Mesenchymal stem cell (in vitro differentiated cells and primary cell): ENCODE measurements at regions not wholly inside any gene's neighbourhood (a gene's known extent, or its start where the extent isn't known, plus 50 kb on each side); places are given as distances from the start of the nearest gene placed in this dataset.

ENCODE experiments used
- DNase-seq: peaks from one replicate; pipeline ENCODE4 v3.0.0-alpha.2; 2013
- H2AFZ ChIP-seq: one replicate; pipeline ENCODE4 v1.6.1; 2013; ENCODE audit warnings: low read depth, mild to moderate bottlenecking, control low read depth, inconsistent platforms, low read length, moderate library complexity
- H2AK5ac ChIP-seq: 2 replicates; pipeline ENCODE4 v1.6.1; 2013; ENCODE audit warnings: low read length, moderate library complexity, mild to moderate bottlenecking, inconsistent platforms; ENCODE audit not compliant: severe bottlenecking
- H2BK120ac ChIP-seq: one replicate; pipeline ENCODE4 v1.6.1; 2013; ENCODE audit warnings: low read depth, mild to moderate bottlenecking, inconsistent platforms, low read length, moderate library complexity
- H2BK12ac ChIP-seq, 2 experiments: one replicate each; pipeline ENCODE4 v1.6.1; 2013; ENCODE audit warnings: inconsistent platforms in 2 of 2, low read length in 2 of 2, mild to moderate bottlenecking in 2 of 2, moderate library complexity in 2 of 2, control low read depth in 1 of 2
- H2BK15ac ChIP-seq: one replicate; pipeline ENCODE4 v1.6.1; 2013; ENCODE audit warnings: mild to moderate bottlenecking, low read depth, inconsistent platforms; ENCODE audit not compliant: poor library complexity, severe bottlenecking
- H2BK5ac ChIP-seq: 2 replicates; pipeline ENCODE4 v1.6.1; 2013; ENCODE audit warnings: low read depth, mild to moderate bottlenecking, low read length, control low read depth, inconsistent platforms; ENCODE audit not compliant: poor library complexity, severe bottlenecking
- H3K14ac ChIP-seq, 2 experiments: one replicate each; pipeline ENCODE4 v1.6.1; 2013; ENCODE audit warnings: inconsistent platforms in 2 of 2, low read length in 2 of 2, control low read depth in 1 of 2, mild to moderate bottlenecking in 1 of 2, moderate library complexity in 1 of 2
- H3K18ac ChIP-seq, 2 experiments: one replicate each; pipeline ENCODE4 v1.6.1; 2013; ENCODE audit warnings: inconsistent platforms in 2 of 2, low read length in 2 of 2, control low read depth in 1 of 2, low read depth in 1 of 2, mild to moderate bottlenecking in 1 of 2
- H3K23ac ChIP-seq, 2 experiments: one replicate each; pipeline ENCODE4 v1.6.1; 2013; ENCODE audit warnings: inconsistent platforms in 2 of 2, low read length in 2 of 2, mild to moderate bottlenecking in 2 of 2, moderate library complexity in 2 of 2, control low read depth in 1 of 2
- H3K27ac ChIP-seq: 2 replicates; pipeline ENCODE4 v1.5.1; 2013; ENCODE audit warnings: mild to moderate bottlenecking, moderate library complexity, low read length, control low read depth, inconsistent platforms; ENCODE audit not compliant: poor library complexity, severe bottlenecking
- H3K27me3 ChIP-seq, 2 experiments: 2 replicates each; pipeline versions ENCODE4 v1.6.1 to v1.7.0; 2013; ENCODE audit warnings: low read length in 2 of 2, mild to moderate bottlenecking in 2 of 2, moderate library complexity in 2 of 2, control low read depth in 1 of 2, inconsistent platforms in 1 of 2; ENCODE audit not compliant: control insufficient read depth in 1 of 2, insufficient read depth in 1 of 2
- H3K36me3 ChIP-seq, 2 experiments: 2 replicates each; pipeline versions ENCODE4 v1.6.1 to v1.7.0; 2013; ENCODE audit warnings: low read length in 2 of 2, control low read depth in 1 of 2, inconsistent platforms in 1 of 2, low read depth in 1 of 2, mild to moderate bottlenecking in 1 of 2; ENCODE audit not compliant: insufficient read depth in 2 of 2, control insufficient read depth in 1 of 2
- H3K4ac ChIP-seq, 2 experiments: one replicate each; pipeline ENCODE4 v1.6.1; 2013; ENCODE audit warnings: inconsistent platforms in 2 of 2, low read length in 2 of 2, mild to moderate bottlenecking in 2 of 2, moderate library complexity in 2 of 2, control low read depth in 1 of 2, low read depth in 1 of 2
- H3K4me1 ChIP-seq: 2 replicates; pipeline ENCODE4 v1.6.1; 2013; ENCODE audit warnings: low read depth, low read length, control low read depth; ENCODE audit not compliant: control insufficient read depth, insufficient read depth
- H3K4me2 ChIP-seq: 2 replicates; pipeline ENCODE4 v1.6.1; 2013; ENCODE audit warnings: low read length, mild to moderate bottlenecking, inconsistent platforms; ENCODE audit not compliant: poor library complexity, severe bottlenecking
- H3K4me3 ChIP-seq, 2 experiments: 2 replicates each; pipeline versions ENCODE4 v1.5.1 to v1.7.0; 2013; ENCODE audit warnings: low read length in 2 of 2, mild to moderate bottlenecking in 2 of 2, control low read depth in 1 of 2, low read depth in 1 of 2; ENCODE audit not compliant: insufficient read depth in 1 of 2
- H3K79me1 ChIP-seq: replicated peaks from 2 replicates; pipeline ENCODE4 v1.6.1; 2013; ENCODE audit warnings: mild to moderate bottlenecking, control low read depth, low read length, inconsistent platforms; ENCODE audit not compliant: poor library complexity, severe bottlenecking
- H3K9ac ChIP-seq: 2 replicates; pipeline ENCODE4 v1.7.0; 2013; ENCODE audit warnings: mild to moderate bottlenecking, low read length, moderate library complexity
- H3K9me3 ChIP-seq: 2 replicates; pipeline ENCODE4 v1.7.0; 2013; ENCODE audit warnings: mild to moderate bottlenecking, low read length; ENCODE audit not compliant: control insufficient read depth
- H4K8ac ChIP-seq: one replicate; pipeline ENCODE4 v1.6.1; 2013; ENCODE audit warnings: inconsistent platforms, mild to moderate bottlenecking, low read length, moderate library complexity
- H4K91ac ChIP-seq: one replicate; pipeline ENCODE4 v1.6.1; 2013; ENCODE audit warnings: mild to moderate bottlenecking, low read length, inconsistent platforms
- WGBS: methylation state at CpG from one replicate; pipeline ENCODE4 v1.1.7; 2013; ENCODE audit warnings: mixed read lengths; 5-methylcytosine and 5-hydroxymethylcytosine counted together

DNA sequence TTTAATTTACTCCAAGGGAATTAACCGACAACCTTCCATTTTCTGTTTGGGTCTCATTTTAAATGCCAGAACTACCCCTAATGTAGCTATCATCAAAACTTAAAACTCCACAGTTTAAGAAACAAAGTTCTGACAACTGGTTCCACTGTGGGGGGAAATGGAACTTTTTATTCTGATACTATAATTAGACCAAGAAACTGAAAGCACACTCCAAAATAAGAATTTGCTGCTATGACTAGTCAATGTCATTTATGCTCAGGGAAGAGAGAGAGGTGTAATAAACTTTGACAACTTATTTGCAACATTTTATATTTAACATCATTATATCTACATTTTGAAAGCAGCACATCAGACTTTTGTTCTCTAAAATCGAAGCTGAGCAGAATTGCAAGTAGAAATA, 169.2 kb downstream of the ANXA2 start:
- H3K14ac ChIP-seq: no peak overlapping the region
- no peak overlapping the region for H2AK5ac ChIP-seq
- peaks cover 19 to 68% of the 10 kb centered on the region in 2 experiments for H3K27me3 ChIP-seq
- no peak overlapping the region for H3K9ac ChIP-seq
- no peak overlapping the region for H3K4ac ChIP-seq
- H2BK15ac ChIP-seq: no peak overlapping the region
- H3K4me1 ChIP-seq: no peaks in the 10 kb centered on the region
- no peak for DNase-seq
- H3K36me3 ChIP-seq: no peaks in the 10 kb centered on the region
- H2BK120ac ChIP-seq: no peak overlapping the region
- no peak overlapping the region for H2BK12ac ChIP-seq
- no peak overlapping the region for H2BK5ac ChIP-seq
- no peak overlapping the region for H3K4me2 ChIP-seq
- H3K18ac ChIP-seq: no peak overlapping the region
- no peaks in the 10 kb centered on the region for H3K9me3 ChIP-seq
- no peak overlapping the region for H2AFZ ChIP-seq
- H3K79me1 ChIP-seq: no peaks in the 10 kb centered on the region
- no peak overlapping the region for H4K8ac ChIP-seq
- H3K23ac ChIP-seq: no peak overlapping the region
- H3K27ac ChIP-seq: no peak overlapping the region
- H3K4me3 ChIP-seq: no peak overlapping the region
- no peak overlapping the region for H4K91ac ChIP-seq
- WGBS: 66% methylated on average over 2 of the region's 2 CpGs

DNA sequence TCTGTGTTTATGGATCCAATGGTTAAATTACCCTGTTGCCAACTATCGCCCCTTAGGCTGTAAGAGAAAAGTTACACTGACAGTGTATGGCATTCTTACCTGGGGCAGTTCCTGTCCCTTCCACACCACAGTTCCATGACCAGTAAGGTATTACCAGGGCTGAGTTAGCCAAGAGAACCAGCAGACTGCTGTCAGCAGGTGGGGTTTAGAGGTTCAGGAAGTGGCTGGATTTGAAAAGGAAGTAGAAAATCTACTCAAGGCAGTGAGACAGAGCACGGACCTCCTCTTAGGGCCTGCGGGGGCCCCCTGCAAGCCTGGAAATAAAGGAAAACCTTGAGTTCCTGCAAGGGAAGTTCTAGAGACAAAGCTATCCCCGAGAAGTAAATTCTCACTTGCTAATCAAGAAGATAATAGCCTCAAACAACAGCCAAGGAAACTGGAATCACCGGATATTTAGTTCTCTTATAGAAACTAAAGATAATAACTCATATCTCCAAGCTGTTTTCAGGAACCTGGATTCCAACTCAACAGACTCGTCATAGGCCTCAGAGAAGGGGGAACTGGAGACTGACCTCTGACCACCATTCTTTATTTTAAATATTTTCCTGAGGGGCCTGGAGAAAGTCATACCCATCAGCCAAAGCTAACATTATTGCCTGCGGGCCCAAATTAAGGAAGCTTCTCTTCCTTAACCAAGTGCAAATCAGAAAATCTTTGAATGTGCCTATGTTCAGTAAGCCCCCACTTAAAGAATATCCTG, 161.7 kb downstream of the ANXA2 start:
- 58% methylated on average over 7 of the region's 7 CpGs for WGBS
- H4K8ac ChIP-seq: no peak overlapping the region
- H3K4ac ChIP-seq: no peak overlapping the region

DNA sequence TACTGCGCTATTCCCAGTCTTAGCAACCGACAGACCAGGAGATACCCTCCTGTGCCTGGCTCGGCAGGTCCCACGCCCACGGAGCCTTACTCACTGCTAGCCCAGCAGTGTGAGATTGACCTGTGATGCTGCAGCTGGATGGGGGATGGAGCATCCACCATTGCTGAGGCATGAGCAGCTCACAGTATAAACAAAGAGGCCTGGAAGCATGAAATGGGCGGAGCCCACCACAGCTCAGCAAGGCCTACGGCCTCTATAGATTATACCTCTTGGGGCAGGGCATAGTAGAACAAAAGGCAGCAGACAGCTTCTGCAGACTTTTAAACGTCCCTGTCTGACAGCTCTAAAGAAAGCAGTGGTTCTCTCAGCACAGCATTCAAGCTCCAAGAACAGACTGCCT, 160.3 kb downstream of the ANXA2 start:
- Histone ChIP-seq H3K4me1 (peaks cover 3% of the 10 kb centered on the region), H4K91ac (no peak overlapping the region)
- peak; percentile 3 for DNase-seq

More for the DNA sequence above, 161.7 kb downstream of the ANXA2 start:
- H2BK12ac ChIP-seq: no peak overlapping the region
- H2BK15ac ChIP-seq: no peak overlapping the region
- no peaks in the 10 kb centered on the region for H3K9me3 ChIP-seq
- DNase-seq: no peak
- no peak overlapping the region for H3K14ac ChIP-seq
- no peak overlapping the region for H4K91ac ChIP-seq
- no peak overlapping the region for H2BK120ac ChIP-seq
- no peak overlapping the region for H3K23ac ChIP-seq
- H3K4me1 ChIP-seq: peaks cover 3% of the 10 kb centered on the region
- no peaks in the 10 kb centered on the region for H3K79me1 ChIP-seq
- H3K4me3 ChIP-seq: no peak overlapping the region
- H3K36me3 ChIP-seq: no peaks in the 10 kb centered on the region
- H3K27me3 ChIP-seq: peaks cover 13 to 32% of the 10 kb centered on the region in 2 experiments
- H3K27ac ChIP-seq: no peak overlapping the region
- no peak overlapping the region for H3K9ac ChIP-seq
- H2AFZ ChIP-seq: no peak overlapping the region
- H3K4me2 ChIP-seq: no peak overlapping the region
- H2BK5ac ChIP-seq: no peak overlapping the region
- no peak overlapping the region for H2AK5ac ChIP-seq
- H3K18ac ChIP-seq: no peak overlapping the region

DNA sequence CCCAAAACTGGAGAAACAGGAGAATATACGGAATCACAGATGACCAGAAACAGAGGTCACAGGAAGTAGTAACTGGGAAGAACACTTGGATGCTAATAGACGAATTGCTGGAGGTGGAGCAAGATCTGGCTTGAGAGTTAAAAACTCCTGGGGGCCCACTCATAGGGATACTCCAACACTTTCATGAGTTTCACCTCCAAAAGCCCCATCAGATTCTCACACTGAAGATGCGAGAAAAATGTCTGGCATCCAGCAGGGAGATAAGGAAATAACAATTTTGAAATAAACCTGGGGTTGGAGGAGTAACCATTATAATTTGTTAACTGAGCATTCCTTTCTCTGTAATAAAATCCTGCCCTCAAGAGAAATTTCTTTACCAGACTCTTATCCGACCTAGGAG, 154.0 kb downstream of the ANXA2 start:
- H3K9me3 ChIP-seq: peaks cover 6% of the 10 kb centered on the region
- H2BK5ac ChIP-seq: no peak overlapping the region
- no peak overlapping the region for H4K91ac ChIP-seq
- H2AK5ac ChIP-seq: no peak overlapping the region
- no peaks in the 10 kb centered on the region for H3K79me1 ChIP-seq
- no peaks in the 10 kb centered on the region for H3K27me3 ChIP-seq
- H3K27ac ChIP-seq: no peak overlapping the region
- no peak overlapping the region for H2BK12ac ChIP-seq
- H2BK120ac ChIP-seq: no peak overlapping the region
- no peak for DNase-seq
- H3K23ac ChIP-seq: no peak overlapping the region
- H2BK15ac ChIP-seq: no peak overlapping the region
- H3K9ac ChIP-seq: no peak overlapping the region
- H3K18ac ChIP-seq: no peak overlapping the region
- 52% methylated on average over 3 of the region's 4 CpGs for WGBS
- no peak overlapping the region for H3K4ac ChIP-seq
- no peak overlapping the region for H2AFZ ChIP-seq
- no peaks in the 10 kb centered on the region for H3K36me3 ChIP-seq
- H3K14ac ChIP-seq: no peak overlapping the region
- H3K4me1 ChIP-seq: no peaks in the 10 kb centered on the region
- no peak overlapping the region for H3K4me2 ChIP-seq
- no peak overlapping the region for H4K8ac ChIP-seq
- no peak overlapping the region for H3K4me3 ChIP-seq

More for the DNA sequence above, 160.3 kb downstream of the ANXA2 start:
- Histone ChIP-seq H3K9me3 (no peaks in the 10 kb centered on the region), H3K27ac (no peak overlapping the region), H3K4ac (no peak overlapping the region), H3K18ac (no peak overlapping the region), H3K79me1 (no peaks in the 10 kb centered on the region), H3K36me3 (no peaks in the 10 kb centered on the region), H3K27me3 (peaks cover 13 to 25% of the 10 kb centered on the region in 2 experiments), H3K4me3 (no peak overlapping the region), H2AK5ac (no peak overlapping the region), H2AFZ (no peak overlapping the region), H2BK5ac (no peak overlapping the region), H2BK120ac (no peak overlapping the region), H3K14ac (no peak overlapping the region), H3K4me2 (no peak overlapping the region), H4K8ac (no peak overlapping the region), H3K9ac (no peak overlapping the region), H2BK15ac (no peak overlapping the region), H2BK12ac (no peak overlapping the region), H3K23ac (no peak overlapping the region)
- 62% methylated on average over 8 of the region's 8 CpGs for WGBS
